ENCODE measurements at regions not wholly inside any gene's neighbourhood (a gene's known extent, or its start where the extent isn't known, plus 50 kb on each side); places are given as distances from the start of the nearest gene placed in this dataset.

DNA sequence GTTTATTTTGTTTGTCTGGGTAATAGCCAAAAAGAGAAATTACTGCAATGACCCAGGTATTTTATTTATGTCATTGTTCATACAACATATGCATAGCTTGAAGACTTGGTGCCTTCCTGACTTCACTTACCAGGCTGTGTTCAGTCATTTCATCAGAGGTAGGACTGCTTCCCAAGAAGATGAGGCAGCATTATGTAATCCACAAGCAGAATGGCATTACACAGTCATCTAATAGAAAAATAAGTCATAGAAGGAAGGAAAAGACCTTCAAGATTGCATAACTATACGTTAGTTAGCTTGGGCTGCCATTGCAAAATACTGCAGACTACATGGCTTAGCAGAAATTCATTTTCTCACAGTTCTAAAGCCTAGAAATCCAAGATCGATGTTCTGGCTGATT, 167.5 kb downstream of the NMUR2 start:
- TF ChIP-seq, protein P1, sequence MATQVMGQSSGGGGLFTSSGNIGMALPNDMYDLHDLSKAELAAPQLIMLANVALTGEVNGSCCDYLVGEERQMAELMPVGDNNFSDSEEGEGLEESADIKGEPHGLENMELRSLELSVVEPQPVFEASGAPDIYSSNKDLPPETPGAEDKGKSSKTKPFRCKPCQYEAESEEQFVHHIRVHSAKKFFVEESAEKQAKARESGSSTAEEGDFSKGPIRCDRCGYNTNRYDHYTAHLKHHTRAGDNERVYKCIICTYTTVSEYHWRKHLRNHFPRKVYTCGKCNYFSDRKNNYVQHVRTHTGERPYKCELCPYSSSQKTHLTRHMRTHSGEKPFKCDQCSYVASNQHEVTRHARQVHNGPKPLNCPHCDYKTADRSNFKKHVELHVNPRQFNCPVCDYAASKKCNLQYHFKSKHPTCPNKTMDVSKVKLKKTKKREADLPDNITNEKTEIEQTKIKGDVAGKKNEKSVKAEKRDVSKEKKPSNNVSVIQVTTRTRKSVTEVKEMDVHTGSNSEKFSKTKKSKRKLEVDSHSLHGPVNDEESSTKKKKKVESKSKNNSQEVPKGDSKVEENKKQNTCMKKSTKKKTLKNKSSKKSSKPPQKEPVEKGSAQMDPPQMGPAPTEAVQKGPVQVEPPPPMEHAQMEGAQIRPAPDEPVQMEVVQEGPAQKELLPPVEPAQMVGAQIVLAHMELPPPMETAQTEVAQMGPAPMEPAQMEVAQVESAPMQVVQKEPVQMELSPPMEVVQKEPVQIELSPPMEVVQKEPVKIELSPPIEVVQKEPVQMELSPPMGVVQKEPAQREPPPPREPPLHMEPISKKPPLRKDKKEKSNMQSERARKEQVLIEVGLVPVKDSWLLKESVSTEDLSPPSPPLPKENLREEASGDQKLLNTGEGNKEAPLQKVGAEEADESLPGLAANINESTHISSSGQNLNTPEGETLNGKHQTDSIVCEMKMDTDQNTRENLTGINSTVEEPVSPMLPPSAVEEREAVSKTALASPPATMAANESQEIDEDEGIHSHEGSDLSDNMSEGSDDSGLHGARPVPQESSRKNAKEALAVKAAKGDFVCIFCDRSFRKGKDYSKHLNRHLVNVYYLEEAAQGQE (IDR thresholded peaks at IDR 0.05; ENCODE audit: insufficient read depth in 1 of 2, low read depth in 2 of 2, low read length in 1 of 2), result no peak
- TF ChIP-seq CTCF (IDR thresholded peaks at IDR 0.05) (no peak), TCF7L2 (IDR thresholded peaks at IDR 0.05; ENCODE audit: low read depth, low read length) (no peak), POLR2AphosphoS5 (IDR thresholded peaks at IDR 0.05; ENCODE audit: low read depth, low read length) (no peak), SIN3A (IDR thresholded peaks at IDR 0.05; ENCODE audit: borderline replicate concordance, insufficient read depth, low read depth, low read length) (no peak)
